NOMO-1 treated with DMSO at 0.1 percent for 48 hours (cell line): ENCODE measurements at regions not wholly inside any gene's neighbourhood (a gene's known extent, or its start where the extent isn't known, plus 50 kb on each side); places are given as distances from the start of the nearest gene placed in this dataset.

Experiments
- DNase-seq: peaks from one replicate; lab custom pipeline; 2025; ENCODE audit not compliant: unreplicated experiment; lab: John Stamatoyannopoulos, UW

GRCh38 chr17:33403194-33403593, 110.1 kb upstream of the ASIC2 start:
- no peak for DNase-seq

DNA sequence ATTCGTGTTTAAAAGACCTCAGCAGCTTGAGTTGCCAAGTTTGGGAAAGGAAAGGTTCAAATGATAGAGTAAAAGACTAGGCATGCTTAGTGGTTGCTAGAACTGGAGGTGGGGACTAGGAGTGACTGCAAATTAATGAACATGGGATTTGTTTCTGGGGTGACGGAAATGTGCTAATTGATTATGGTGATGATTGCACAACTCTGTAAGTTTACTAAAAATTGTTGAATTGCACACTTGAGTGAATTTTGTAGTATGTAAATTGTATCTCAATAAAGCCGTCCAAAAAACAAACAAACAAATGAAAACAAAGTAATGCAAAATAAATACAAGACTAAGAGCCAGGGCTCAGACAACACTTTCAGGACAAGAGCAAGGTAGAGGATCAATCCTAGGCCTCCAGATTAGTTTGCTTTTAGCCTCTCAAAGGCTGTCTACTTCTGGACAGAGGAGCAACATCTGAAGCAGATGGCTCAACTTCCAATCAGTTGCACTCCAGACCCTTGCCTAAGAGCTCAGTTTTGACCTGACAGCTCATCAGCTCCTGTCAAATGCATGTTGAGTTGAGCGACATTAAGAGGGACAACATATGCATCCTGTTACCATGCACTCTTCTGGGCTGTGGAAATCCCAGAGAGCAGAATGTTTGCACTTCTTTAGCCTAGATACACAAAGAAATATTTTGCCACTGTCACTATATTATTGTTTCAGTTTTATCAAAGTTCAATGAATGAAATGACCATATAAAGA, 111.2 kb upstream of the ASIC2 start:
- no peak for DNase-seq

DNA sequence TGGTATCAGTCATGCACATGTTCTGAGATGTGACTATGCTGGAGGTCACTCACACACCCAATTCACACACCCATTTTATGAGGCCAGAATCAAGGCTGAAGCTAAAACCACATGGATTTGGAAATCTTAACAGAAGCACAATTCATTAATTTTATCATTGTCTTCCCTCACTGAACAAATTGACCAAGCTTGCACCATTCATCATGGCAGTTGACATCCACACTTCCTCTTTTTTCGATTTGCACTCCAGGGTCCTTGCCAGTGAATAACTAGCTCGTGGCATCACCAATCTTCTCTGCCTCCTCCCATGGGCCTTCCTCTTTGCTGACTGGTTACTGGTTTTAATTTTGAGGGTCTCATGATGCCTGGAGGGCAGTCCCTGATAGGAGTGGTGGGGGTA, 123.0 kb upstream of the ASIC2 start:
- peak; percentile 96 for DNase-seq

DNA sequence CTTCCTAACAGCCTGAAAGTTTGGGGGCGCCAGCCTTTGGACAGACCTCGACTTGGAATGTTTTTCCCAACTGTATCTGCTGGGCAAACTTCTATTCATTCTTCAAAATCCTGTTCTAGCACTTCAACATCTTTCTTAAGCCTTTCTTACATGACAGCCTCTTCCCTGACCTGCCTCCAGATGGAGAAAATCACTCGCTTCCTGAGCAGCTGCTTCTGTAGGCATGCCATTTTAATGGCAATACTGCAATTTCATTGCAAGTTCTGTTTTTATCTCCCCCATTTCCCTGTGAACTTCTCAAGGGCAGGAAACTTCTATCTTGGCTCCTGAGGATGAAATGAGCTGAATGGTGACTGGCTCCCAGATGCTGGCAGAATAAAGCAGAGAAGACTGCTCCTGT, 128.8 kb upstream of the ASIC2 start:
- no peak for DNase-seq

- no peak for DNase-seq
Measured at GRCh38 chr17:33433581-33433980, 140.5 kb upstream of the ASIC2 start.

GRCh38 chr17:33434841-33435240, 141.7 kb upstream of the ASIC2 start:
- no peak for DNase-seq

DNA sequence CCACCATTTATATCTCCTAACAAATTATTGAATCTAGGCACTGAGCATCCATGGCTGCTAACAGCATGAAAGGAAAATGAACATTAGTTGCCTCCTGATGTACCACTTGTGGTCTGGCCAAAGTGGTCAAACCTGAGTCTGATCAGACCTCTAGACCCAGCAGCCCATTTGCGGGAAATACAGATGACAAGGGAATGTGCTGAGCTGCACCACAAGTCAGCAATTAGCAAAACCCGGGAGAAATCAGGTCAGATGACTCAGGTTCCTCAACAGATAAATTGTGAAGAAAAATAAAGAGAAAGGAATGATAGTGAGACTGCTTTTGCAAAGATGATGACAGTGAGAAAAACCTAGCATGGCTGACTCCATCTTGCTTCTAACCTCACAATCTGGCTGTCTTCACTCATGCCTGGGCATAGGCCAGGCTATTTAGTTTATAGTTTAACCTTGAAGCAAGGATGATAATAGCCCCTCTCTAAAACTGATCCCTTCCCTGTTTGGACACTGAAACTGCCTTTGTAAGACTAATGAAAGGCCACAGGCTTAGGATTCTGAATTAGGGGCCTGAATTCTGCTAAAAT, 142.7 kb upstream of the ASIC2 start:
- DNase-seq = no peak

DNA sequence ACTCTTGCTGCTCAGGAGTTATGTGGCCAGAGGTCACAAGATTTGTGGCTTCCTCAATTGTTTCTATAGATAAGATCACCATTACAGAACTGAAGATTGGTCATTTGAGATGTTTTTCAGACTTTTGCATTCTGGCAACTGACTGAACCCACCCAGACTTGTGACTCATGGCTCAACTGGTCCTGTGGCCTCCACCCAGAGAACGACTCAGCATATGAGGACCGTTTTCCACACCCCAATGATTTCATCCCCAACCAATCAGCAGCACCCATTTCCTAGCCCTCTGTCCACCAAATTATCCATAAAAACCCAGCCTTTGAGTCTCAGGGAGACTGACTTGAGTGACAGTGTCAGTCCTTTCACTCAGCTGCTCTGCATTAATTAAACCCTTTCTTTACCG, 143.2 kb upstream of the ASIC2 start:
- DNase-seq = peak; percentile 78

DNA sequence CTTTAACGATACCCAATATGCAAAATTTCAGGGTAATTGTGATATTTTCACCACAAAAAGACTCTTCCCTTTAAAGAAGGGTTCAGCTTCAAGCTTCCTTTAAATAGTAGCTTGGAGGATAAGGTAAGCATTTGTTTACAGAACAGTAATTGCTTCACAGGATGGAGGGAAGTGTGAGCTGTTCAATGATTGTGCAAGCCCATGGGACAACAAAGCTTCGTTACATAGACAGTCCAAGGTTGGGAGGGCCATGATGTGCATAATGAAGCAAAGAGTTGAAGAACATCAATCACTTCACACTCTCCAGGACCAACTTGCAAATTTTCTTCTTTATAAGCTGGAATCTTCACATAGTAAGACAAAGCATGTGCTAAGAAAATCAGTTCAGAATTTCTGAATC, 145.0 kb upstream of the ASIC2 start:
- peak; percentile 87 for DNase-seq

DNA sequence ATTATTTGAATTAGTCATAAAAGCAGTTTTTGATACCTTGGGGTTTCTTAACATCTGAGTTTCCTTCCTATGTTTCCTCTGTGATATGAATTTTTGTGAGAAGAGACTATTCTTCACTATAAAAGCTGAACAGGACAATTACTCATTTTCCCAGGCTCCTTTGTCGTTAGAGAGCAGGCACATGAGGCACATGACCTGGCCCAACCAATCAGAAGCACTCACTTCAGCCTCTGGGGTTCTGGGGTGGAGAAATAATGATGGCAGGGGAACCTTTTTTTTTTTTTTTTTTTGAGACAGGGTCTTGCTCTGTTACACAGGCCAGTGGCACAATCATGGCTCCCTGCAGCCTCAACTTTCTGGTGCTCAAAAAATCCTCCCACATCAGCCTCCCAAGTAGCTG, 145.5 kb upstream of the ASIC2 start:
- DNase-seq = no peak

DNA sequence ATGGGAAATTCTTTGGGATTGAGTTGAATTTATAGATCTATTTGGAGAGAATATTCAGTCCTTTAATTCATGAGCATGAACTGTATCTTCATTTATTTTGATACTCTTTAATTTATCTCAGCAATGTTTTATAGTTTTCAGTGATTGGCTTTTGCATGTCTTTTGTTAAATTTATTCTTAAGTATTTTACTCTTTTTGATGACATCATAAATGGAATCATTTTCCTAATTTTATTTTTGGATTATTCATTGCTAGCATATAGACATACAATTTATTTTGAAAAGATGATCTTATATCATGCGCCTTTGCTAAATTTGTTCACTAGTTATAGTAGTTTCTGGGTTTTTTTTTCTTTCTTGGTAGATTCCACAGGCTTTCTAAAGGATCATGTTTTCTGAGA, 149.2 kb upstream of the ASIC2 start:
- DNase-seq = no peak

DNA sequence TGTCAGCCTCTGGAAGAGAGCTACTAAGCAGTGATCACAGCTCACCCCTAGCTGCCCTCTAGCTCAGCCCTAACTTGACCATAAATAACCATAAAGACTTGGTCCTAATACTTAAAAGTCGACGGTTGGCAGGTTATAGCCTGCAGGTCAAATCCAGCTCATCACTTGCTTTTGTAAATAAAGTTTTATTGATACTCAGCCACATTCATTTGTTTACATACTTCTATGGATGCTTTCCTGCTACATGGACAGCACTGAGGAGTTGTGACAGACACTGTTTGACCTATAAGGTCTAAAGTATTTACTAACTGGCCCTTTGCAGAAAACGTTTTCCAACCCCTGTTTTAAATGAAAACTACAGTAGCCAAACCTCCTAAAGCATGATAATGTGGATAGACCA, 151.6 kb upstream of the ASIC2 start:
- DNase-seq = no peak

- DNase-seq = no peak
Measured at GRCh38 chr17:33447090-33447489, 154.0 kb upstream of the ASIC2 start.

DNA sequence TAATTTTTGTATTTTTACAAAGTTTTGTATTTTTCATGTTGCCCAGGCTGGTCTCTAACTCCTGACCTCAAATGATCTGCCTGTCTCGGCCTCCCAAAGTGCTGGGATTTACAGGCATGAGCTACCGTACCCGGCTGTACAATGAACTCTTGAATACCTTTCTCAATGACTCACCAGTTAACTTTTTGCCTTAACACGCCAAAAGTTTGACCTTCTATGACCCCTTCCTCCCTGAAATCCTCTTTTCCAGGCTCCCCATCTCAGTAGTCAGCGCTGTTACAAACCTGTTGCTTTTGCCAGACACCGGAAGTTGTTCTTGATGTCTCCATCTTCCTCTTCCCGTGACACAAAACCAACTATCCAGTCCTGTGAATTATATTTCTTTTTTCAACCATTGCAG, 158.1 kb upstream of the ASIC2 start:
- no peak for DNase-seq

- no peak for DNase-seq
Measured at GRCh38 chr17:33457477-33457876, 164.4 kb upstream of the ASIC2 start.

- no peak for DNase-seq
Measured at GRCh38 chr17:33459078-33459940, 166.2 kb upstream of the ASIC2 start.

GRCh38 chr17:33460781-33461450, 167.8 kb upstream of the ASIC2 start:
- DNase-seq = no peak

DNA sequence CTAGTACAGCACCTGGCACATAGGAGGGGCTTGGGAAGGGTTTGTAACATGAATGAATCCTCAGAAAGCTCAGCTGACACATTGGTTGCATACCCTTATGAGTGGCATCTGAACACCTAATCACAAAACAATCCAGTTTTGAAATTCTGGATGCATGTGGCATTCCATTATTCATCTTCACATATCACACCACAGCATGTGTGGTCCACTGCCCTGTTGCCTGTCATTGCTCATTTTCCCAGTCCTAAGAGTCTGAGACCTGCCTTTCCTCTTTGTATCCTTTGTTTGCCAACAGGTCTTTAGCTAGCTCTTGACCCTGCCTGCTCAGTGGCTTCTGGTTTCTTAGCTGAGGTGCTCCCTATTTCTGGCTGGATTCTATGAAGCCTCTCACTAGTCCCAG, 170.8 kb upstream of the ASIC2 start:
- DNase-seq = no peak

DNA sequence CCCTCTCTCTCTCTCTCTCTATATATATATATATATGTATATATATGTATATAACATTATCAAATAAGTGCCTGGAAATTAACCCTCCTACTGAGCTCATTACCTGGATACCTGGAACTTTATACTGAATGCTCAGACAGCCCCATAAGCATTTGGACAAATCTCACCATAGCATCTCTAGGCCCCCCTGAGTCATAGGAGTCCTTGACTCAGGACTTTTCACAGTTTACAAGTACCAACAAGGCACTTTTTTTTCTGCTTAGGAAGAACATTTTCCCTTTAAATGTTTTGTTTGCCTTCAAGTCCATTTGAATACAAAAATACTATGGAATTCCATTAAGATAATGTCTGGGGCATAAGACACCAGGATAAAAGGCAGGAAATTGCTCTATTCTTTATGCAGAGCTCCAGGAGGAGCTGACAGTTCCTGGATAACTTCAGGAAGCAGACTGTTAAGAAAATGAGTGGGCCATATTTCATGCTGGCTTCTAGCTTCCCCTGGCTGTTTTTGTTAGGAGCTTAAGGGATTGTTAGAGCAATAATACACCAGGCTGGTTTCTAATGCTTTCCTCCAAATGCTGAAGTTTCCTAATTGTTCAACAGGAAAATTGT, 171.7 kb upstream of the ASIC2 start:
- no peak for DNase-seq

- DNase-seq = no peak
Measured at GRCh38 chr17:33469421-33469820, 176.3 kb upstream of the ASIC2 start.

DNA sequence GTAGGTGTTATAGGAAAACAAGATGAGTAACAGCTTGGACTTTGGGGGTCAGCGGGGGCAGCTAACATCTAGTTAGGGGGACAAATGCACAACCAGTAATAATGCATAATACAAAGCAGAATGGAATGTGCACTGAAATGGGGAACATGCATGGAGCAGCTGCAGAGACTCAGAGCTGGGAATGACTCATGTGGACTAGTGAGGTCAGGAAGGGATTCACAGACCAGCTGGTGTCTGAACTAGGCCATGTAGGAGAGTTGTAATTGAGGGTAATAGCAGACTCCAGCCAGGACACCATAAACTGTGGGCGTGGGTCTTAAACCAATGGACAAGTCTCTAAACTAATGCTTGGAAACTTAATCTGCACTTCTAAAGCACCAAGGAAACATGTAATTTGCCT, 176.8 kb upstream of the ASIC2 start:
- no peak for DNase-seq
